Panc1 (cell line): ENCODE measurements at regions not wholly inside any gene's neighbourhood (a gene's known extent, or its start where the extent isn't known, plus 50 kb on each side); places are given as distances from the start of the nearest gene placed in this dataset.

Experiments used
- ATAC-seq: fragments of 200-7000 bp; cut with Tn5 transposase; 2 replicates; pipeline ENCODE4 v1.9.1; 2020; ENCODE audit warnings: mild to moderate bottlenecking, moderate library complexity
- BruUV-seq: library from RNA; stranded (reverse); fragments of 400-500 nt; replicated peaks from 2 replicates; lab custom pipeline; 2021; lab: Mats Ljungman, UMichigan
- CTCF ChIA-PET: fragments of 300-600 bp; sonication (Branson Sonifier 250); formaldehyde crosslinking; loops from one replicate; lab custom pipeline; 2022; ENCODE audit warnings: antibody characterized with exemption; lab: Charles Lee
- POLR2A ChIA-PET: fragments of 300-600 bp; sonication (Branson Sonifier 250); formaldehyde crosslinking; loops from one replicate; lab custom pipeline; 2022; ENCODE audit warnings: antibody characterized with exemption; lab: Charles Lee
- DNase-seq: peaks from one replicate; pipeline ENCODE4 v3.0.0-alpha.2; 2010; ENCODE audit warnings: low read depth, low spot score
- H3K27ac ChIP-seq: 2 replicates; pipeline ENCODE4 v1.5.1; 2011; ENCODE audit warnings: mild to moderate bottlenecking, low read length, inconsistent platforms
- H3K27me3 ChIP-seq: fragments of 200-500 bp; sonication (Bioruptor generic); 2 replicates; pipeline ENCODE4 v1.6.0; 2014; ENCODE audit warnings: low read length, inconsistent platforms; ENCODE audit not compliant: control insufficient read depth, insufficient read depth
- H3K36me3 ChIP-seq: fragments of 200-500 bp; sonication (Bioruptor generic); 2 replicates; pipeline ENCODE4 v1.5.1; 2014; ENCODE audit warnings: inconsistent platforms, mild to moderate bottlenecking, low read length, moderate library complexity; ENCODE audit not compliant: control insufficient read depth, insufficient read depth
- H3K4me1 ChIP-seq: 2 replicates; pipeline ENCODE4 v1.5.1; 2011; ENCODE audit warnings: inconsistent platforms, mild to moderate bottlenecking, low read length, moderate library complexity; ENCODE audit not compliant: control insufficient read depth, insufficient read depth
- H3K4me3 ChIP-seq, 2 experiments: 2 replicates each; pipeline ENCODE4 v1.5.1; 2011 to 2012; ENCODE audit warnings: low read depth in 2 of 2, low read length in 2 of 2, mild to moderate bottlenecking in 2 of 2, inconsistent platforms in 1 of 2, moderate library complexity in 1 of 2
- H3K9me3 ChIP-seq: fragments of 200-500 bp; sonication (Bioruptor generic); 2 replicates; pipeline ENCODE4 v1.5.1; 2014; ENCODE audit warnings: low read depth, mild to moderate bottlenecking, inconsistent platforms, low read length, moderate library complexity; ENCODE audit not compliant: control insufficient read depth, insufficient read depth
- POLR2AphosphoS5 ChIP-seq: IDR thresholded peaks from 2 replicates; pipeline ENCODE4 v1.6.1; 2012; ENCODE audit warnings: mild to moderate bottlenecking, low read depth, low read length, moderate library complexity
- REST ChIP-seq, 2 experiments: IDR thresholded peaks; 2 replicates each; pipeline ENCODE4 v1.6.1; 2011 to 2012; ENCODE audit warnings: low read depth in 2 of 2, control low read depth in 1 of 2, low read length in 1 of 2, mild to moderate bottlenecking in 1 of 2, moderate library complexity in 1 of 2; ENCODE audit not compliant: insufficient read depth in 1 of 2
- SIN3A ChIP-seq: IDR thresholded peaks from 2 replicates; pipeline ENCODE4 v1.6.1; 2012; ENCODE audit warnings: low read depth, mild to moderate bottlenecking, low read length, moderate library complexity, borderline replicate concordance; ENCODE audit not compliant: insufficient read depth
- TCF7L2 ChIP-seq: IDR thresholded peaks from 2 replicates; pipeline ENCODE4 v1.6.1; 2011; ENCODE audit warnings: mild to moderate bottlenecking, low read depth, low read length, inconsistent platforms
- in situ Hi-C: cut with HindIII; loops from 2 replicates; pipeline ENCODE4 v1.10.0; 2016; ENCODE audit warnings: low sequenced_read_pairs, low pct_unique_long_range_greater_than_20kb
- intact Hi-C: fragments of 100-400 bp; cut with micrococcal nuclease; formaldehyde crosslinking; loops from one replicate; pipeline ENCODE4 v1.10.0; 2022; ENCODE audit not compliant: unreplicated experiment
- TF ChIP-seq, protein P1 (sequence below): fragments of 450-650 bp; IDR thresholded peaks from 2 replicates; pipeline ENCODE4 v1.5.1; 2017; ENCODE audit warnings: mild to moderate bottlenecking

- Histone ChIP-seq H3K27me3 (peaks cover 26% of the 10 kb centered on the region), H3K9me3 (no peaks in the 10 kb centered on the region), H3K4me3 (no peak overlapping the region), H3K27ac (no peak overlapping the region), H3K36me3 (no peaks in the 10 kb centered on the region), H3K4me1 (no peaks in the 10 kb centered on the region; the same call in 1 of the 2 replicates)
- no peak for ATAC-seq
- intact Hi-C loops = no loop called here
- CTCF ChIA-PET = interaction anchor here (0.7 kb wide), 1 partner anchor 45 kb away, joined by 5 read pairs; no protein-coding TSS in a partner anchor
- DNase-seq = no peak
- no peak for TF ChIP-seq POLR2AphosphoS5
- TF ChIP-seq, protein P1, sequence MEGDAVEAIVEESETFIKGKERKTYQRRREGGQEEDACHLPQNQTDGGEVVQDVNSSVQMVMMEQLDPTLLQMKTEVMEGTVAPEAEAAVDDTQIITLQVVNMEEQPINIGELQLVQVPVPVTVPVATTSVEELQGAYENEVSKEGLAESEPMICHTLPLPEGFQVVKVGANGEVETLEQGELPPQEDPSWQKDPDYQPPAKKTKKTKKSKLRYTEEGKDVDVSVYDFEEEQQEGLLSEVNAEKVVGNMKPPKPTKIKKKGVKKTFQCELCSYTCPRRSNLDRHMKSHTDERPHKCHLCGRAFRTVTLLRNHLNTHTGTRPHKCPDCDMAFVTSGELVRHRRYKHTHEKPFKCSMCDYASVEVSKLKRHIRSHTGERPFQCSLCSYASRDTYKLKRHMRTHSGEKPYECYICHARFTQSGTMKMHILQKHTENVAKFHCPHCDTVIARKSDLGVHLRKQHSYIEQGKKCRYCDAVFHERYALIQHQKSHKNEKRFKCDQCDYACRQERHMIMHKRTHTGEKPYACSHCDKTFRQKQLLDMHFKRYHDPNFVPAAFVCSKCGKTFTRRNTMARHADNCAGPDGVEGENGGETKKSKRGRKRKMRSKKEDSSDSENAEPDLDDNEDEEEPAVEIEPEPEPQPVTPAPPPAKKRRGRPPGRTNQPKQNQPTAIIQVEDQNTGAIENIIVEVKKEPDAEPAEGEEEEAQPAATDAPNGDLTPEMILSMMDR = no peak
- no peak for TF ChIP-seq REST (IDR thresholded peaks at IDR 0.05; ENCODE audit: insufficient read depth in 1 of 2, low read depth in 2 of 2, low read length in 1 of 2)
- no peak for TF ChIP-seq SIN3A
- TF ChIP-seq TCF7L2 = no peak
- in situ Hi-C loops = no loop called here
- POLR2A ChIA-PET = no interaction called here
- BruUV-seq = no TSS peak
Measured at GRCh38 chr1:36696261-36696940, 213.7 kb upstream of the CSF3R start.

- no peak for DNase-seq
- no peak for ATAC-seq
- ChIA-PET POLR2A (no interaction called here), CTCF (no interaction called here)
- H3K27me3 ChIP-seq = peaks cover 24% of the 10 kb centered on the region
- no peaks in the 10 kb centered on the region for H3K4me1 ChIP-seq
- no peak overlapping the region for H3K27ac ChIP-seq
- TF ChIP-seq, protein P1 = no peak
- TF ChIP-seq POLR2AphosphoS5 = no peak
- no peak for TF ChIP-seq SIN3A
- no peak for TF ChIP-seq TCF7L2
- TF ChIP-seq REST (IDR thresholded peaks at IDR 0.05; ENCODE audit: insufficient read depth in 1 of 2, low read depth in 2 of 2, low read length in 1 of 2) = no peak
- no peak overlapping the region for H3K4me3 ChIP-seq
- in situ Hi-C loops (no loop called here), intact Hi-C loops (no loop called here)
- H3K9me3 ChIP-seq = no peaks in the 10 kb centered on the region
- no TSS peak for BruUV-seq
- no peaks in the 10 kb centered on the region for H3K36me3 ChIP-seq
Measured at GRCh38 chr1:36693603-36694002, 210.9 kb upstream of the CSF3R start.
